Stomach smooth muscle (tissue), 2 donors: ENCODE measurements at regions not wholly inside any gene's neighbourhood (a gene's known extent, or its start where the extent isn't known, plus 50 kb on each side); places are given as distances from the start of the nearest gene placed in this dataset.

ENCODE experiments used
- H3K27ac ChIP-seq: one replicate; pipeline ENCODE4 v1.7.0; 2013; ENCODE audit warnings: mild to moderate bottlenecking, low read length, inconsistent platforms
- H3K27me3 ChIP-seq, 2 donors: one replicate each; pipeline ENCODE4 v1.7.0; 2013; ENCODE audit warnings: low read length in 2 of 2; ENCODE audit not compliant: insufficient read depth in 2 of 2, control insufficient read depth in 1 of 2
- H3K36me3 ChIP-seq, 2 donors: one replicate each; pipeline ENCODE4 v1.7.0; 2013; ENCODE audit warnings: low read length in 2 of 2; ENCODE audit not compliant: control insufficient read depth in 2 of 2, insufficient read depth in 2 of 2
- H3K4me1 ChIP-seq: one replicate; pipeline ENCODE4 v1.7.0; 2013; ENCODE audit warnings: low read length; ENCODE audit not compliant: control insufficient read depth, insufficient read depth
- H3K4me3 ChIP-seq, 2 donors: one replicate each; pipeline ENCODE4 v1.7.0; 2013; ENCODE audit warnings: low read length in 2 of 2
- H3K9ac ChIP-seq, 2 donors: one replicate each; pipeline ENCODE4 v1.7.0; 2013; ENCODE audit warnings: low read length in 2 of 2, mild to moderate bottlenecking in 1 of 2
- H3K9me3 ChIP-seq, 2 donors: one replicate each; pipeline ENCODE4 v1.7.0; 2013; ENCODE audit warnings: low read length in 2 of 2; ENCODE audit not compliant: control insufficient read depth in 2 of 2
- donor health status: healthy.
- donor health status: Pancreatic carcinoma.

GRCh38 chr16:9249534-9249933 lies 158.1 kb downstream of the HAPSTR1 start:
- no peaks in the 10 kb centered on the region for H3K36me3 ChIP-seq
- H3K27ac ChIP-seq, result no peak overlapping the region
- H3K4me1 ChIP-seq, result no peaks in the 10 kb centered on the region
- H3K9ac ChIP-seq, result no peak overlapping the region
- H3K9me3 ChIP-seq, result peaks cover 0 to 3% of the 10 kb centered on the region in 2 donors
- no peak overlapping the region for H3K4me3 ChIP-seq
- H3K27me3 ChIP-seq, result peaks cover 0 to 7% of the 10 kb centered on the region in 2 donors

- Histone ChIP-seq H3K36me3 (no peaks in the 10 kb centered on the region), H3K9ac (no peak overlapping the region), H3K4me3 (no peak overlapping the region), H3K9me3 (peaks cover 3 to 9% of the 10 kb centered on the region in 2 donors), H3K27me3 (peaks cover 0 to 5% of the 10 kb centered on the region in 2 donors), H3K4me1 (no peaks in the 10 kb centered on the region), H3K27ac (no peak overlapping the region)
These were observed 159.6 kb downstream of the HAPSTR1 start for GRCh38 chr16:9251026-9251425.

- Histone ChIP-seq H3K27me3 (peaks cover 0 to 11% of the 10 kb centered on the region in 2 donors), H3K9ac (no peak overlapping the region), H3K4me1 (peaks cover 2% of the 10 kb centered on the region), H3K9me3 (peaks cover 3 to 9% of the 10 kb centered on the region in 2 donors), H3K4me3 (no peak overlapping the region), H3K36me3 (no peaks in the 10 kb centered on the region), H3K27ac (no peak overlapping the region)
These were observed 163.4 kb downstream of the HAPSTR1 start for GRCh38 chr16:9254863-9255262.

- Histone ChIP-seq H3K27me3 (peaks cover 0 to 11% of the 10 kb centered on the region in 2 donors), H3K9ac (no peak overlapping the region), H3K27ac (no peak overlapping the region), H3K36me3 (no peaks in the 10 kb centered on the region), H3K4me3 (no peak overlapping the region), H3K4me1 (peaks cover 2% of the 10 kb centered on the region), H3K9me3 (peaks cover 3 to 9% of the 10 kb centered on the region in 2 donors)
These were observed 164.8 kb downstream of the HAPSTR1 start for GRCh38 chr16:9256196-9256595.

GRCh38 chr16:9257843-9258242 lies 166.4 kb downstream of the HAPSTR1 start:
- peaks cover 2% of the 10 kb centered on the region for H3K4me1 ChIP-seq
- H3K9me3 ChIP-seq, result peaks cover 5 to 9% of the 10 kb centered on the region in 2 donors
- H3K27me3 ChIP-seq, result peaks cover 0 to 9% of the 10 kb centered on the region in 2 donors
- H3K27ac ChIP-seq, result no peak overlapping the region
- H3K36me3 ChIP-seq, result no peaks in the 10 kb centered on the region
- H3K9ac ChIP-seq, result no peak overlapping the region
- no peak overlapping the region for H3K4me3 ChIP-seq

GRCh38 chr16:9258423-9259051 lies 167.1 kb downstream of the HAPSTR1 start:
- peaks cover 0 to 9% of the 10 kb centered on the region in 2 donors for H3K27me3 ChIP-seq
- peaks cover 5 to 9% of the 10 kb centered on the region in 2 donors for H3K9me3 ChIP-seq
- no peak overlapping the region for H3K9ac ChIP-seq
- no peaks in the 10 kb centered on the region for H3K36me3 ChIP-seq
- no peak overlapping the region for H3K27ac ChIP-seq
- H3K4me3 ChIP-seq, result no peak overlapping the region
- H3K4me1 ChIP-seq, result peaks cover 2% of the 10 kb centered on the region

GRCh38 chr16:9259914-9260608 lies 168.6 kb downstream of the HAPSTR1 start:
- H3K9ac ChIP-seq, result no peak overlapping the region
- peaks cover 0 to 6% of the 10 kb centered on the region in 2 donors for H3K27me3 ChIP-seq
- H3K27ac ChIP-seq, result no peak overlapping the region
- peaks cover 2% of the 10 kb centered on the region for H3K4me1 ChIP-seq
- peaks cover under 1 to 3% of the 10 kb centered on the region in 2 donors for H3K9me3 ChIP-seq
- H3K4me3 ChIP-seq, result no peak overlapping the region
- H3K36me3 ChIP-seq, result no peaks in the 10 kb centered on the region

- Histone ChIP-seq H3K4me3 (no peak overlapping the region), H3K27ac (no peak overlapping the region), H3K9me3 (peaks cover 0 to 3% of the 10 kb centered on the region in 2 donors), H3K27me3 (peaks cover 0 to 6% of the 10 kb centered on the region in 2 donors), H3K9ac (no peak overlapping the region), H3K4me1 (peaks cover 2% of the 10 kb centered on the region), H3K36me3 (no peaks in the 10 kb centered on the region)
These were observed 169.2 kb downstream of the HAPSTR1 start for GRCh38 chr16:9260666-9261065.

- Histone ChIP-seq H3K36me3 (no peaks in the 10 kb centered on the region), H3K4me1 (peaks cover 2% of the 10 kb centered on the region), H3K4me3 (no peak overlapping the region), H3K27me3 (peaks cover 0 to 2% of the 10 kb centered on the region in 2 donors), H3K9ac (no peak overlapping the region), H3K9me3 (peaks cover 0 to 3% of the 10 kb centered on the region in 2 donors), H3K27ac (no peak overlapping the region)
These were observed 169.9 kb downstream of the HAPSTR1 start for GRCh38 chr16:9261376-9261775.

GRCh38 chr16:9262941-9263715 lies 171.7 kb downstream of the HAPSTR1 start:
- Histone ChIP-seq H3K9me3 (peaks cover 0 to 3% of the 10 kb centered on the region in 2 donors), H3K27me3 (no peaks in the 10 kb centered on the region), H3K27ac (no peak overlapping the region), H3K4me3 (no peak overlapping the region), H3K9ac (no peak overlapping the region), H3K36me3 (no peaks in the 10 kb centered on the region), H3K4me1 (peaks cover 2% of the 10 kb centered on the region)
